ENCODE measurements at regions not wholly inside any gene's neighbourhood (a gene's known extent, or its start where the extent isn't known, plus 50 kb on each side); places are given as distances from the start of the nearest gene placed in this dataset.

- H3K4me1 ChIP-seq (ENCODE audit: control extremely low read depth in 1 of 4, control insufficient read depth in 4 of 4, insufficient read depth in 4 of 4, low read length in 3 of 4) = no peaks in the 10 kb centered on the region
- H3K27me3 ChIP-seq (replicated peaks in 2 of 5; ENCODE audit: control insufficient read depth in 4 of 5, insufficient read depth in 5 of 5, low read length in 4 of 5) = no peaks in the 10 kb centered on the region
- no peaks in the 10 kb centered on the region for H3K36me3 ChIP-seq (ENCODE audit: control insufficient read depth in 4 of 4, insufficient read depth in 4 of 4, low read length in 3 of 4)
- no peak overlapping the region for H3K4me3 ChIP-seq (ENCODE audit: control insufficient read depth in 1 of 7, extremely low read depth in 1 of 7, insufficient read depth in 4 of 7, low read depth in 2 of 7, low read length in 6 of 7)
- POLR2A ChIA-PET = no interaction called here
- 90% methylated on average over 2 of the region's 2 CpGs for WGBS (ENCODE audit: insufficient coverage)
- H3K27ac ChIP-seq (ENCODE audit: insufficient read depth in 1 of 2, low read depth in 1 of 2, low read length in 2 of 2, poor library complexity in 1 of 2, severe bottlenecking in 2 of 2) = no peak overlapping the region
- no peaks in the 10 kb centered on the region for H3K9me3 ChIP-seq (ENCODE audit: control extremely low read depth in 1 of 5, control insufficient read depth in 4 of 5, insufficient read depth in 2 of 5, low read depth in 1 of 5, low read length in 4 of 5)
- DNase-seq = no peak
- CTCF ChIA-PET = no interaction called here
Measured at GRCh38 chr7:91414734-91415133, 150.5 kb downstream of the FZD1 start.

GRCh38 chr7:91416155-91416865 is 152.1 kb downstream of the FZD1 start:
- ChIA-PET POLR2A (no interaction called here), CTCF (no interaction called here)

GRCh38 chr7:91420606-91421005 is 156.4 kb downstream of the FZD1 start:
- Histone ChIP-seq H3K4me3 (ENCODE audit: control insufficient read depth in 1 of 7, extremely low read depth in 1 of 7, insufficient read depth in 4 of 7, low read depth in 2 of 7, low read length in 6 of 7) (no peak overlapping the region), H3K27ac (ENCODE audit: insufficient read depth in 1 of 2, low read depth in 1 of 2, low read length in 2 of 2, poor library complexity in 1 of 2, severe bottlenecking in 2 of 2) (no peak overlapping the region), H3K9me3 (ENCODE audit: control extremely low read depth in 1 of 5, control insufficient read depth in 4 of 5, insufficient read depth in 2 of 5, low read depth in 1 of 5, low read length in 4 of 5) (no peaks in the 10 kb centered on the region), H3K36me3 (ENCODE audit: control insufficient read depth in 4 of 4, insufficient read depth in 4 of 4, low read length in 3 of 4) (no peaks in the 10 kb centered on the region), H3K27me3 (replicated peaks in 2 of 5; ENCODE audit: control insufficient read depth in 4 of 5, insufficient read depth in 5 of 5, low read length in 4 of 5) (peaks cover 0 to 2% (median 0%) of the 10 kb centered on the region in 5 experiments), H3K4me1 (ENCODE audit: control extremely low read depth in 1 of 4, control insufficient read depth in 4 of 4, insufficient read depth in 4 of 4, low read length in 3 of 4) (no peaks in the 10 kb centered on the region)
- no peak for DNase-seq
- CTCF ChIA-PET = no interaction called here
- POLR2A ChIA-PET = no interaction called here
- 90% methylated on average over 4 of the region's 4 CpGs for WGBS (ENCODE audit: insufficient coverage)

More at GRCh38 chr7:91416155-91416865, 152.1 kb downstream of the FZD1 start:
- DNase-seq = no peak
- Histone ChIP-seq H3K4me1 (ENCODE audit: control extremely low read depth in 1 of 4, control insufficient read depth in 4 of 4, insufficient read depth in 4 of 4, low read length in 3 of 4) (no peaks in the 10 kb centered on the region), H3K9me3 (ENCODE audit: control extremely low read depth in 1 of 5, control insufficient read depth in 4 of 5, insufficient read depth in 2 of 5, low read depth in 1 of 5, low read length in 4 of 5) (no peaks in the 10 kb centered on the region), H3K27me3 (replicated peaks in 2 of 5; ENCODE audit: control insufficient read depth in 4 of 5, insufficient read depth in 5 of 5, low read length in 4 of 5) (peaks cover 0 to 2% (median 0%) of the 10 kb centered on the region in 5 experiments), H3K36me3 (ENCODE audit: control insufficient read depth in 4 of 4, insufficient read depth in 4 of 4, low read length in 3 of 4) (no peaks in the 10 kb centered on the region), H3K27ac (ENCODE audit: insufficient read depth in 1 of 2, low read depth in 1 of 2, low read length in 2 of 2, poor library complexity in 1 of 2, severe bottlenecking in 2 of 2) (no peak overlapping the region), H3K4me3 (ENCODE audit: control insufficient read depth in 1 of 7, extremely low read depth in 1 of 7, insufficient read depth in 4 of 7, low read depth in 2 of 7, low read length in 6 of 7) (no peak overlapping the region)
- WGBS (ENCODE audit: insufficient coverage) = 90% methylated on average over 1 of the region's 4 CpGs

GRCh38 chr7:91421018-91421417 is 156.8 kb downstream of the FZD1 start:
- CTCF ChIA-PET = no interaction called here
- Histone ChIP-seq H3K4me1 (ENCODE audit: control extremely low read depth in 1 of 4, control insufficient read depth in 4 of 4, insufficient read depth in 4 of 4, low read length in 3 of 4) (no peaks in the 10 kb centered on the region), H3K36me3 (ENCODE audit: control insufficient read depth in 4 of 4, insufficient read depth in 4 of 4, low read length in 3 of 4) (no peaks in the 10 kb centered on the region), H3K9me3 (ENCODE audit: control extremely low read depth in 1 of 5, control insufficient read depth in 4 of 5, insufficient read depth in 2 of 5, low read depth in 1 of 5, low read length in 4 of 5) (no peaks in the 10 kb centered on the region), H3K27me3 (replicated peaks in 2 of 5; ENCODE audit: control insufficient read depth in 4 of 5, insufficient read depth in 5 of 5, low read length in 4 of 5) (peaks cover 0 to 2% (median 0%) of the 10 kb centered on the region in 5 experiments), H3K4me3 (ENCODE audit: control insufficient read depth in 1 of 7, extremely low read depth in 1 of 7, insufficient read depth in 4 of 7, low read depth in 2 of 7, low read length in 6 of 7) (no peak overlapping the region), H3K27ac (ENCODE audit: insufficient read depth in 1 of 2, low read depth in 1 of 2, low read length in 2 of 2, poor library complexity in 1 of 2, severe bottlenecking in 2 of 2) (no peak overlapping the region)
- POLR2A ChIA-PET = no interaction called here
- DNase-seq = no peak
- 87% methylated on average over 5 of the region's 7 CpGs for WGBS (ENCODE audit: insufficient coverage)

- H3K27ac ChIP-seq (ENCODE audit: insufficient read depth in 1 of 2, low read depth in 1 of 2, low read length in 2 of 2, poor library complexity in 1 of 2, severe bottlenecking in 2 of 2) = no peak overlapping the region
- peak in 2 of 3 donors; percentile 10 to 11 for DNase-seq
- peaks cover 0 to 2% (median 0%) of the 10 kb centered on the region in 5 experiments for H3K27me3 ChIP-seq (replicated peaks in 2 of 5; ENCODE audit: control insufficient read depth in 4 of 5, insufficient read depth in 5 of 5, low read length in 4 of 5)
- POLR2A ChIA-PET = no interaction called here
- CTCF ChIA-PET = no interaction called here
- H3K4me1 ChIP-seq (ENCODE audit: control extremely low read depth in 1 of 4, control insufficient read depth in 4 of 4, insufficient read depth in 4 of 4, low read length in 3 of 4) = no peaks in the 10 kb centered on the region
- H3K4me3 ChIP-seq (ENCODE audit: control insufficient read depth in 1 of 7, extremely low read depth in 1 of 7, insufficient read depth in 4 of 7, low read depth in 2 of 7, low read length in 6 of 7) = no peak overlapping the region
- 33% methylated on average over 1 of the region's 1 CpG for WGBS (ENCODE audit: insufficient coverage)
- no peaks in the 10 kb centered on the region for H3K36me3 ChIP-seq (ENCODE audit: control insufficient read depth in 4 of 4, insufficient read depth in 4 of 4, low read length in 3 of 4)
- no peaks in the 10 kb centered on the region for H3K9me3 ChIP-seq (ENCODE audit: control extremely low read depth in 1 of 5, control insufficient read depth in 4 of 5, insufficient read depth in 2 of 5, low read depth in 1 of 5, low read length in 4 of 5)
Measured at GRCh38 chr7:91424371-91424770, 160.1 kb downstream of the FZD1 start.

GRCh38 chr7:91425149-91425548 is 160.9 kb downstream of the FZD1 start:
- H3K4me1 ChIP-seq (ENCODE audit: control extremely low read depth in 1 of 4, control insufficient read depth in 4 of 4, insufficient read depth in 4 of 4, low read length in 3 of 4) = no peaks in the 10 kb centered on the region
- ChIA-PET CTCF (no interaction called here), POLR2A (no interaction called here)
- H3K9me3 ChIP-seq (ENCODE audit: control extremely low read depth in 1 of 5, control insufficient read depth in 4 of 5, insufficient read depth in 2 of 5, low read depth in 1 of 5, low read length in 4 of 5) = no peaks in the 10 kb centered on the region
- H3K27me3 ChIP-seq (replicated peaks in 2 of 5; ENCODE audit: control insufficient read depth in 4 of 5, insufficient read depth in 5 of 5, low read length in 4 of 5) = peaks cover 0 to under 1% (median 0%) of the 10 kb centered on the region in 5 experiments
- no peak overlapping the region for H3K27ac ChIP-seq (ENCODE audit: insufficient read depth in 1 of 2, low read depth in 1 of 2, low read length in 2 of 2, poor library complexity in 1 of 2, severe bottlenecking in 2 of 2)
- H3K36me3 ChIP-seq (ENCODE audit: control insufficient read depth in 4 of 4, insufficient read depth in 4 of 4, low read length in 3 of 4) = no peaks in the 10 kb centered on the region
- 92% methylated on average over 6 of the region's 6 CpGs for WGBS (ENCODE audit: insufficient coverage)
- no peak for DNase-seq
- no peak overlapping the region for H3K4me3 ChIP-seq (ENCODE audit: control insufficient read depth in 1 of 7, extremely low read depth in 1 of 7, insufficient read depth in 4 of 7, low read depth in 2 of 7, low read length in 6 of 7)

- Histone ChIP-seq H3K27me3 (replicated peaks in 2 of 5; ENCODE audit: control insufficient read depth in 4 of 5, insufficient read depth in 5 of 5, low read length in 4 of 5) (no peaks in the 10 kb centered on the region), H3K9me3 (ENCODE audit: control extremely low read depth in 1 of 5, control insufficient read depth in 4 of 5, insufficient read depth in 2 of 5, low read depth in 1 of 5, low read length in 4 of 5) (no peaks in the 10 kb centered on the region), H3K27ac (ENCODE audit: insufficient read depth in 1 of 2, low read depth in 1 of 2, low read length in 2 of 2, poor library complexity in 1 of 2, severe bottlenecking in 2 of 2) (no peak overlapping the region), H3K4me1 (ENCODE audit: control extremely low read depth in 1 of 4, control insufficient read depth in 4 of 4, insufficient read depth in 4 of 4, low read length in 3 of 4) (no peaks in the 10 kb centered on the region), H3K4me3 (ENCODE audit: control insufficient read depth in 1 of 7, extremely low read depth in 1 of 7, insufficient read depth in 4 of 7, low read depth in 2 of 7, low read length in 6 of 7) (no peak overlapping the region), H3K36me3 (ENCODE audit: control insufficient read depth in 4 of 4, insufficient read depth in 4 of 4, low read length in 3 of 4) (no peaks in the 10 kb centered on the region)
- ChIA-PET CTCF (interaction anchor here (0.9 kb wide), 1 partner anchor 30 kb away, joined by 3 read pairs; no protein-coding TSS in a partner anchor), POLR2A (no interaction called here)
- no peak for DNase-seq
Measured at GRCh38 chr7:91427051-91427450, 162.8 kb downstream of the FZD1 start.

Data from common myeloid progenitor, CD34-positive (primary cell).